Liver (tissue), 8 donors: ENCODE measurements at regions not wholly inside any gene's neighbourhood (a gene's known extent, or its start where the extent isn't known, plus 50 kb on each side); places are given as distances from the start of the nearest gene placed in this dataset.

ENCODE experiments used
- DNase-seq: peaks from one replicate; pipeline ENCODE4 v3.0.0-alpha.2; 2017; ENCODE audit warnings: low spot score
- H3K27ac ChIP-seq, 2 donors: one replicate each; pipeline ENCODE4 v1.7.0; 2013; ENCODE audit warnings: inconsistent platforms in 2 of 2, low read length in 2 of 2, control low read depth in 1 of 2, low read depth in 1 of 2, mild to moderate bottlenecking in 1 of 2
- H3K27me3 ChIP-seq, 4 donors: one replicate each; pipeline versions ENCODE4 v1.6.1 to v1.7.0; 2013; ENCODE audit warnings: low read length in 3 of 4, inconsistent platforms in 1 of 4, mild to moderate bottlenecking in 1 of 4, moderate library complexity in 1 of 4; ENCODE audit not compliant: control insufficient read depth in 4 of 4, insufficient read depth in 4 of 4
- H3K36me3 ChIP-seq, 4 donors: one replicate each; pipeline versions ENCODE4 v1.6.1 to v1.7.0; 2013; ENCODE audit warnings: low read length in 3 of 4, mild to moderate bottlenecking in 3 of 4, low read depth in 1 of 4, moderate library complexity in 1 of 4; ENCODE audit not compliant: control insufficient read depth in 4 of 4, insufficient read depth in 3 of 4
- H3K4me1 ChIP-seq, 4 donors: one replicate each; pipeline versions ENCODE4 v1.6.1 to v1.7.0; 2013; ENCODE audit warnings: low read length in 3 of 4, mild to moderate bottlenecking in 3 of 4, moderate library complexity in 1 of 4; ENCODE audit not compliant: control insufficient read depth in 4 of 4, insufficient read depth in 4 of 4
- H3K4me3 ChIP-seq, 3 donors: one replicate each; pipeline versions ENCODE4 v1.6.1 to v1.7.0; 2013; ENCODE audit warnings: low read length in 3 of 3, control low read depth in 1 of 3, low read depth in 1 of 3, mild to moderate bottlenecking in 1 of 3
- H3K9ac ChIP-seq, 2 donors: one replicate each; pipeline ENCODE4 v1.7.0; 2013; ENCODE audit warnings: low read length in 2 of 2, mild to moderate bottlenecking in 2 of 2, moderate library complexity in 2 of 2, control low read depth in 1 of 2, low read depth in 1 of 2
- H3K9me3 ChIP-seq, 4 donors: one replicate each; pipeline versions ENCODE4 v1.6.1 to v1.7.0; 2013; ENCODE audit warnings: low read length in 3 of 4; ENCODE audit not compliant: control insufficient read depth in 4 of 4
- ATF3 ChIP-seq: IDR thresholded peaks from 2 replicates; pipeline ENCODE4 v1.6.1; 2016; ENCODE audit warnings: antibody characterized with exemption
- CTCF ChIP-seq: fragments of 150-350 bp; IDR thresholded peaks from 2 replicates; pipeline ENCODE4 v1.5.1; 2017; ENCODE audit warnings: improper control_type of control experiment, low read depth, low read length; ENCODE audit not compliant: missing input control
- EGR1 ChIP-seq, 2 donors: IDR thresholded peaks; 2 replicates each; pipeline ENCODE4 v1.6.1; 2016 to 2018; ENCODE audit warnings: antibody characterized with exemption in 2 of 2, low read depth in 2 of 2
- HNF4A ChIP-seq, 2 donors: conservative IDR thresholded peaks; 2 replicates each; pipeline ENCODE4 v1.6.1; 2016; ENCODE audit warnings: antibody characterized with exemption in 2 of 2, mild to moderate bottlenecking in 2 of 2
- HNF4G ChIP-seq: IDR thresholded peaks from 2 replicates; pipeline ENCODE4 v1.6.1; 2016; ENCODE audit warnings: antibody characterized with exemption
- JUND ChIP-seq, 2 donors: IDR thresholded peaks; 2 replicates each; pipeline ENCODE4 v1.6.1; 2016; ENCODE audit warnings: antibody characterized with exemption in 2 of 2
- MAX ChIP-seq: IDR thresholded peaks from 2 replicates; pipeline ENCODE4 v1.6.1; 2016; ENCODE audit warnings: antibody characterized with exemption
- NR2F2 ChIP-seq: IDR thresholded peaks from 2 replicates; pipeline ENCODE4 v1.6.1; 2016; ENCODE audit warnings: antibody characterized with exemption
- RAD21 ChIP-seq, 2 donors: IDR thresholded peaks; 2 replicates each; pipeline ENCODE4 v1.6.1; 2016; ENCODE audit warnings: antibody characterized with exemption in 2 of 2, mild to moderate bottlenecking in 2 of 2
- REST ChIP-seq: IDR thresholded peaks from 2 replicates; pipeline ENCODE4 v1.6.1; 2016; ENCODE audit warnings: antibody characterized with exemption, mild to moderate bottlenecking
- RXRA ChIP-seq, 2 donors: IDR thresholded peaks; 2 replicates each; pipeline ENCODE4 v1.6.1; 2017 to 2018; ENCODE audit warnings: antibody characterized with exemption in 2 of 2, mild to moderate bottlenecking in 1 of 2
- YY1 ChIP-seq: IDR thresholded peaks from 2 replicates; pipeline ENCODE4 v1.6.1; 2016; ENCODE audit warnings: antibody characterized with exemption, mild to moderate bottlenecking
- WGBS: extraction: QIAGEN DNeasy Blood & Tissue Kit; methylation state at CpG from one replicate; pipeline ENCODE4 v1.1.7; 2013; 5-methylcytosine and 5-hydroxymethylcytosine counted together
- donor health status: healthy.
- donor health status: healthy.
- donor health status: healthy.
- donor health status: healthy.
- donor health status: healthy.

GRCh38 chr13:71051573-71051972, 815.4 kb downstream of the DACH1 start (continued):
- TF ChIP-seq CTCF (no peak), RAD21 (IDR thresholded peaks at IDR 0.05) (no peak), RXRA (IDR thresholded peaks at IDR 0.05) (no peak), MAX (no peak), YY1 (no peak), HNF4G (no peak)

GRCh38 chr13:71046360-71047079, 820.5 kb downstream of the DACH1 start:
- Histone ChIP-seq H3K4me3 (no peak overlapping the region), H3K4me1 (no peaks in the 10 kb centered on the region), H3K27ac (no peak overlapping the region), H3K9ac (no peak overlapping the region), H3K27me3 (no peaks in the 10 kb centered on the region), H3K9me3 (no peaks in the 10 kb centered on the region), H3K36me3 (no peaks in the 10 kb centered on the region)
- 27% methylated on average over 2 of the region's 2 CpGs for WGBS
- no peak for DNase-seq
- TF ChIP-seq HNF4A (conservative IDR thresholded peaks at IDR 0.05) (peak in 1 of 2 donors; percentile 18), JUND (IDR thresholded peaks at IDR 0.05) (peak in 1 of 2 donors; percentile 9), NR2F2 (no peak)

- Histone ChIP-seq H3K27me3 (no peaks in the 10 kb centered on the region), H3K9me3 (no peaks in the 10 kb centered on the region), H3K36me3 (no peaks in the 10 kb centered on the region), H3K4me3 (no peak overlapping the region), H3K4me1 (no peaks in the 10 kb centered on the region), H3K27ac (no peak overlapping the region), H3K9ac (no peak overlapping the region)
- no peak for TF ChIP-seq ATF3
- no peak for TF ChIP-seq REST
- TF ChIP-seq NR2F2: no peak
- TF ChIP-seq EGR1 (IDR thresholded peaks at IDR 0.05; ENCODE audit: low read depth in 2 of 2): no peak
- no peak for TF ChIP-seq YY1
- no peak for DNase-seq
Observed at GRCh38 chr13:71045101-71045500, 821.9 kb downstream of the DACH1 start.
